Lung (tissue), 11 donors: ENCODE measurements at regions not wholly inside any gene's neighbourhood (a gene's known extent, or its start where the extent isn't known, plus 50 kb on each side); places are given as distances from the start of the nearest gene placed in this dataset.
A peak's percentile ranks its signal among the peaks of the same experiment; 100 is the strongest.

ENCODE experiments used
- ATAC-seq: fragments of 200-7000 bp; cut with Tn5 transposase; one replicate; pipeline ENCODE4 v1.9.1; 2020; ENCODE audit warnings: moderate number of reproducible peaks; ENCODE audit not compliant: insufficient read depth, low FRiP score
- DNase-seq, 3 donors: peaks; one replicate each; pipeline ENCODE4 v3.0.0-alpha.2; 2013 to 2017
- H3K27ac ChIP-seq, 2 donors: one replicate each; pipeline ENCODE4 v1.5.1; 2013; ENCODE audit warnings: mild to moderate bottlenecking in 2 of 2, moderate library complexity in 2 of 2, control low read depth in 1 of 2, inconsistent platforms in 1 of 2, low read depth in 1 of 2, low read length in 1 of 2
- H3K27me3 ChIP-seq, 3 donors: one replicate each; pipeline ENCODE4 v1.5.1; 2013; ENCODE audit warnings: low read length in 2 of 3; ENCODE audit not compliant: control insufficient read depth in 3 of 3, insufficient read depth in 3 of 3
- H3K36me3 ChIP-seq, 4 donors: one replicate each; pipeline ENCODE4 v1.5.1; 2013; ENCODE audit warnings: low read length in 4 of 4, mild to moderate bottlenecking in 1 of 4, moderate library complexity in 1 of 4; ENCODE audit not compliant: control insufficient read depth in 4 of 4, insufficient read depth in 4 of 4
- H3K4me1 ChIP-seq, 5 donors: one replicate each; pipeline ENCODE4 v1.5.1; 2013; ENCODE audit warnings: low read length in 5 of 5, mild to moderate bottlenecking in 2 of 5, moderate library complexity in 1 of 5; ENCODE audit not compliant: control insufficient read depth in 5 of 5, insufficient read depth in 5 of 5
- H3K4me3 ChIP-seq: one replicate; pipeline ENCODE4 v1.5.1; 2013; ENCODE audit warnings: mild to moderate bottlenecking, control low read depth, moderate library complexity
- H3K9ac ChIP-seq, 2 donors: one replicate each; pipeline ENCODE4 v1.5.1; 2013; ENCODE audit warnings: low read length in 2 of 2, control low read depth in 1 of 2; ENCODE audit not compliant: insufficient read depth in 1 of 2
- H3K9me3 ChIP-seq, 4 donors: one replicate each; pipeline ENCODE4 v1.5.1; 2013; ENCODE audit warnings: low read length in 3 of 4, mild to moderate bottlenecking in 1 of 4, moderate library complexity in 1 of 4; ENCODE audit not compliant: control insufficient read depth in 4 of 4, insufficient read depth in 3 of 4
- CTCF ChIP-seq: IDR thresholded peaks from 2 replicates; pipeline ENCODE4 v1.5.1; 2012; ENCODE audit warnings: mild to moderate bottlenecking; ENCODE audit errors: control extremely low read depth, extremely low read depth
- WGBS, 2 donors: extraction: QIAGEN DNeasy Blood & Tissue Kit; methylation state at CpG; one replicate each; pipeline ENCODE4 v1.1.7; 2013; 5-methylcytosine and 5-hydroxymethylcytosine counted together
- donor health status: control.
- donor health status: control.
- donor health status: Bipolar disorder and iron deficiency.
- donor health status: healthy.
- donor health status: DM: yes; HTN: yes; CAD: no.

DNA sequence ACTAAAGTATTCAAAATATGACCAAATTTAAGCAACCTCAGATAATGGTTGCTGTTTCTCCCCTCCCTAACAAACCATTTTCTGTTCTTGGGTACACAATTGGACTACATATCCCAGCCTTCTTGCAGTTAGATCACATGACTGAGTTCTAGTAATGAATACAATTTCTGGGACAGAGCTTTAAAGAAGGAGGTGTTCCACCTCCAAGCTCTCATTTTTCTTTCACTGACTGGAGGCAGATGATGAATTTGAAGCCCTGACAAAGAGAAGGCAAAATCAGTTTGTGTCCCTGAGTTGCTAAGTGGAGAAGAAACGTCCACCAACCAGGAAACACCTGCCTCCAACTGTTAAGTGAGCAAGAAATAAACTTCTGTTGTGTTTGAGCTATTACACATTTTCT, 117.2 kb downstream of the LCA5 start:
- Histone ChIP-seq H3K27me3 (no peaks in the 10 kb centered on the region), H3K4me3 (no peak overlapping the region), H3K27ac (no peak overlapping the region), H3K36me3 (no peaks in the 10 kb centered on the region), H3K9me3 (no peaks in the 10 kb centered on the region), H3K9ac (no peak overlapping the region), H3K4me1 (peaks cover 0 to 18% (median 4%) of the 10 kb centered on the region in 5 donors)
- no peak for ATAC-seq
- 12 to 17% methylated on average over 1 of the region's 1 CpG for WGBS, 2 donors
- DNase-seq: peak in 1 of 3 donors; percentile 13
- no peak for TF ChIP-seq CTCF

GRCh38 chr6:79416931-79417330, 120.3 kb downstream of the LCA5 start:
- DNase-seq (no peak), ATAC-seq (no peak)
- WGBS, 2 donors: 23 to 28% methylated on average over 2 of the region's 2 CpGs
- H3K36me3 ChIP-seq: no peaks in the 10 kb centered on the region
- H3K4me3 ChIP-seq: no peak overlapping the region
- no peak overlapping the region for H3K9ac ChIP-seq
- TF ChIP-seq CTCF: no peak
- no peak overlapping the region for H3K27ac ChIP-seq
- no peaks in the 10 kb centered on the region for H3K27me3 ChIP-seq
- peaks cover 0 to 22% (median 1%) of the 10 kb centered on the region in 5 donors for H3K4me1 ChIP-seq
- no peaks in the 10 kb centered on the region for H3K9me3 ChIP-seq

- Histone ChIP-seq H3K9me3 (no peaks in the 10 kb centered on the region), H3K36me3 (no peaks in the 10 kb centered on the region), H3K9ac (no peak overlapping the region), H3K27ac (no peak overlapping the region), H3K4me1 (peaks cover 0 to 12% (median 0%) of the 10 kb centered on the region in 5 donors), H3K27me3 (no peaks in the 10 kb centered on the region), H3K4me3 (no peak overlapping the region)
- 24 to 25% methylated on average over 2 of the region's 2 CpGs for WGBS, 2 donors
- DNase-seq (peak in 2 of 3 donors; percentile 76 to 87), ATAC-seq (no peak)
- no peak for TF ChIP-seq CTCF
Measured at GRCh38 chr6:79413562-79414002, 123.6 kb downstream of the LCA5 start.

DNA sequence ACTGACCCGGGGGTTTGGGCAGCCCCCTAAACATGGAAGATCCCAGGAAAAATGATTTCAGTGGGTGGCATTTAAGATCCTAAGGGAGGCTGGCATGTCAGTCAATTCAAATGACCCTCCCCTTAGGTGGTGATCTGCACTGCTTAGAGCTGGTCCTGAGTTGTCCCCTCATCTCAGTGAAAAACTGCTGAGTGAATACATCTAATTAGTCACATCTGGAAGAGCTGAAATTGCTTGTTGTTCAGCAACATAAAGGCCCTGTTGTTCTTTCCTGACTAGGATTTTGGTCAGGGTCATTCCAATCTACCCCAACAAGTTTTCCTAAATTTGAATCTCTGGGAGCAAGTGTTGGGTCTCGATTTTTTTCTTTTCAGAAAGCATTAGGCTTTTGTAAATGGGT, 126.4 kb downstream of the LCA5 start:
- no peak overlapping the region for H3K27ac ChIP-seq
- ATAC-seq: no peak
- H3K9ac ChIP-seq: no peak overlapping the region
- H3K4me3 ChIP-seq: no peak overlapping the region
- H3K27me3 ChIP-seq: no peaks in the 10 kb centered on the region
- no peaks in the 10 kb centered on the region for H3K9me3 ChIP-seq
- H3K4me1 ChIP-seq: peaks cover 0 to 12% (median 0%) of the 10 kb centered on the region in 5 donors
- DNase-seq: no peak
- WGBS, 2 donors: 87 to 88% methylated on average over 2 of the region's 2 CpGs
- TF ChIP-seq CTCF: no peak
- no peaks in the 10 kb centered on the region for H3K36me3 ChIP-seq
